ENCODE measurements at regions not wholly inside any gene's neighbourhood (a gene's known extent, or its start where the extent isn't known, plus 50 kb on each side); places are given as distances from the start of the nearest gene placed in this dataset.

DNA sequence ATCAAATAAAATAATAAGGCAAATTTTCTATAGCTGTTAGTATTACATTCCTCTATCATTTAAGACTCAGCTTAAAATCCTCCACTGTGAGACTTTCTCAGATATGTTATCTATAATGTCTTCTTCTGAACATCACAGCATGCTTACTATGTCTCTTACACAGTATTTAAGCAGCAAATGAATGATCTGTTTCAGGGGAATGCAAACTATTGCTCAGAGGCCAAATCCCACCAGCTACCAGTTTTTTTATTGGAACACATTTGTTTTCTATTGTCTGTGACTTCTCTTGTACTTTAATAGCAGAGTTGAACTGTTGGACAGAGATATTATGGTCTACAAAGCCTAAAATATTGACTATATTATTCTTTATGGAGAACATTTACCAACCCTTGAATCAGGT lies 59.6 kb downstream of the C3orf38 start:
- Histone ChIP-seq H3K4me2 (no peak overlapping the region), H3K4me3 (IDR thresholded peaks at IDR 0.05; ENCODE audit: insufficient read depth, low read depth, low read length) (no peak overlapping the region), H3K79me2 (ENCODE audit: insufficient read depth, low read depth) (no peaks in the 10 kb centered on the region), H3K4me1 (ENCODE audit: low read depth, poor library complexity, severe bottlenecking) (no peaks in the 10 kb centered on the region), H3K27me3 (ENCODE audit: insufficient read depth, low read depth) (no peaks in the 10 kb centered on the region), H3K27ac (no peak overlapping the region), H3K36me3 (ENCODE audit: insufficient read depth) (no peaks in the 10 kb centered on the region), H2AFZ (ENCODE audit: low read depth) (no peak overlapping the region), H3K9ac (no peak overlapping the region), H4K20me1 (ENCODE audit: insufficient read depth) (no peaks in the 10 kb centered on the region)
- TF ChIP-seq CTCF (conservative IDR thresholded peaks at IDR 0.05; ENCODE audit: low read depth, low read length) = no peak

DNA sequence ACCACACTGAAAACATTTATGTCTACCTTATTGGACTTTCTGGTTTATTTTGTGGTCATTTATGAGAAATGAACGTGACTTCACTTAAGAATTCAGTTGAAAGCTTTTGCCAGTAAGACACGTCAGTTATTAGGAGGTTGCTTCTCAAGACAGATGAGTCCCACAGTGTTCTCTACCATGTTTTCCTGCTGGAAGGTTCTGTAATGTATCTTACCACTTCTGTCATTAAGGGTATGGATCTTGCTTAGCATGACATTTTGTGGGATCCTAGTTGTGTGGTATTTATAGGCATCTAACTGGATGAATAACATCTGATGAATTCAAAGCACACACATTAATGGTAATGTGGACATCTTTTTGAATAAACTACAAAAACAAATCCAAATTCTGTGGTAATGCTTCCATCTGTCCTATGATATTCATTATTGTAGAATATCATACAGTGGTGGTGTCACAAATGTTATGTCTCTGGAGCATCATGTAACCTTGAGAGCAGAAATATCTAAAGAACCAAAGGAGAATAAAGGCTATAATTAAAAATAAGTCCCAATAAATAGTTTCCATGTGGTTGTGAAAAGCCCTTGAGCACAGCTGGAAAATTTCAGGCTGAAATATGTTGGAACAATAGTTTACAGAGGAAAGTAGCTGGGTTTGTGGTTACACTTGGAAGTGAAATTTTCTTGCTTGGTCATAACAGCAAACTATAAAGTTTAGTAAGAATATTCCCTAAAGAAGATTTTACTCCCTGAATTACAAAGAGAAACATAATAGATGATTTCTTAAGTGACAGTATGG lies 61.5 kb downstream of the C3orf38 start:
- H3K9ac ChIP-seq = no peak overlapping the region
- no peaks in the 10 kb centered on the region for H3K36me3 ChIP-seq (ENCODE audit: insufficient read depth)
- no peaks in the 10 kb centered on the region for H3K79me2 ChIP-seq (ENCODE audit: insufficient read depth, low read depth)
- H4K20me1 ChIP-seq (ENCODE audit: insufficient read depth) = no peaks in the 10 kb centered on the region
- no peak overlapping the region for H3K4me3 ChIP-seq (IDR thresholded peaks at IDR 0.05; ENCODE audit: insufficient read depth, low read depth, low read length)
- H3K4me1 ChIP-seq (ENCODE audit: low read depth, poor library complexity, severe bottlenecking) = no peaks in the 10 kb centered on the region
- H3K27ac ChIP-seq = no peak overlapping the region
- no peaks in the 10 kb centered on the region for H3K27me3 ChIP-seq (ENCODE audit: insufficient read depth, low read depth)
- no peak overlapping the region for H3K4me2 ChIP-seq
- no peak for TF ChIP-seq CTCF (conservative IDR thresholded peaks at IDR 0.05; ENCODE audit: low read depth, low read length)
- no peak overlapping the region for H2AFZ ChIP-seq (ENCODE audit: low read depth)

GRCh38 chr3:88219138-88219792 lies 69.5 kb downstream of the C3orf38 start:
- no peaks in the 10 kb centered on the region for H3K4me1 ChIP-seq (ENCODE audit: low read depth, poor library complexity, severe bottlenecking)
- H3K27ac ChIP-seq = no peak overlapping the region
- no peaks in the 10 kb centered on the region for H4K20me1 ChIP-seq (ENCODE audit: insufficient read depth)
- H3K79me2 ChIP-seq (ENCODE audit: insufficient read depth, low read depth) = no peaks in the 10 kb centered on the region
- no peak overlapping the region for H3K9ac ChIP-seq
- TF ChIP-seq CTCF (conservative IDR thresholded peaks at IDR 0.05; ENCODE audit: low read depth, low read length) = peak; percentile 59
- no peaks in the 10 kb centered on the region for H3K36me3 ChIP-seq (ENCODE audit: insufficient read depth)
- no peak overlapping the region for H3K4me2 ChIP-seq
- H2AFZ ChIP-seq (ENCODE audit: low read depth) = no peak overlapping the region
- H3K4me3 ChIP-seq (IDR thresholded peaks at IDR 0.05; ENCODE audit: insufficient read depth, low read depth, low read length) = no peak overlapping the region
- H3K27me3 ChIP-seq (ENCODE audit: insufficient read depth, low read depth) = no peaks in the 10 kb centered on the region

GRCh38 chr3:88220126-88220525 lies 70.4 kb downstream of the C3orf38 start:
- no peak overlapping the region for H3K27ac ChIP-seq
- TF ChIP-seq CTCF (conservative IDR thresholded peaks at IDR 0.05; ENCODE audit: low read depth, low read length) = no peak
- H3K4me3 ChIP-seq (IDR thresholded peaks at IDR 0.05; ENCODE audit: insufficient read depth, low read depth, low read length) = no peak overlapping the region

More at GRCh38 chr3:88220126-88220525, 70.4 kb downstream of the C3orf38 start:
- no peaks in the 10 kb centered on the region for H3K4me1 ChIP-seq (ENCODE audit: low read depth, poor library complexity, severe bottlenecking)
- H3K79me2 ChIP-seq (ENCODE audit: insufficient read depth, low read depth) = no peaks in the 10 kb centered on the region
- no peak overlapping the region for H3K4me2 ChIP-seq
- H3K9ac ChIP-seq = no peak overlapping the region
- H3K27me3 ChIP-seq (ENCODE audit: insufficient read depth, low read depth) = no peaks in the 10 kb centered on the region
- no peaks in the 10 kb centered on the region for H3K36me3 ChIP-seq (ENCODE audit: insufficient read depth)
- no peaks in the 10 kb centered on the region for H4K20me1 ChIP-seq (ENCODE audit: insufficient read depth)
- H2AFZ ChIP-seq (ENCODE audit: low read depth) = no peak overlapping the region

All from KMS-11 (cell line).